Common myeloid progenitor, CD34-positive (primary cell): ENCODE measurements at regions not wholly inside any gene's neighbourhood (a gene's known extent, or its start where the extent isn't known, plus 50 kb on each side); places are given as distances from the start of the nearest gene placed in this dataset.
"Not testable (repeated sequence)": the region's sequence is repeated elsewhere in the genome, so short reads cannot be mapped to it uniquely, and the experiment has no call there.

Experiments used
- CTCF ChIA-PET: fragments of 350-600 bp; sonication (Branson Sonifier 250); formaldehyde crosslinking; loops from one replicate; lab custom pipeline; 2021; ENCODE audit warnings: antibody characterized with exemption; lab: Charles Lee
- POLR2A ChIA-PET: fragments of 350-600 bp; sonication (Branson Sonifier 250); formaldehyde crosslinking; loops from one replicate; lab custom pipeline; 2021; ENCODE audit warnings: antibody characterized with exemption; lab: Charles Lee
- DNase-seq, 3 donors: peaks; one replicate each; pipeline versions ENCODE4 v3.0.0 to v3.0.0-alpha.2; 2013
- H3K27ac ChIP-seq, 2 experiments: 1 replicate in 1 of 2; 2 replicates in 1 of 2; pipeline ENCODE4 v1.7.0; 2013; ENCODE audit warnings: inconsistent platforms in 2 of 2, low read length in 2 of 2, mild to moderate bottlenecking in 2 of 2, low read depth in 1 of 2, moderate library complexity in 1 of 2; ENCODE audit not compliant: severe bottlenecking in 2 of 2, insufficient read depth in 1 of 2, poor library complexity in 1 of 2
- H3K27me3 ChIP-seq, 5 experiments: replicated peaks in 2 of 5; 1 replicate in 3 of 5; 2 replicates in 2 of 5; pipeline versions ENCODE4 v1.6.1 to v1.7.0; 2013; ENCODE audit warnings: low read length in 4 of 5, mild to moderate bottlenecking in 2 of 5, moderate library complexity in 2 of 5, inconsistent platforms in 1 of 5; ENCODE audit not compliant: insufficient read depth in 5 of 5, control insufficient read depth in 4 of 5
- H3K36me3 ChIP-seq, 4 experiments: 1 replicate in 2 of 4; 2 replicates in 2 of 4; pipeline versions ENCODE4 v1.6.1 to v1.7.0; 2013; ENCODE audit warnings: low read length in 3 of 4, control low read depth in 1 of 4, mild to moderate bottlenecking in 1 of 4; ENCODE audit not compliant: control insufficient read depth in 4 of 4, insufficient read depth in 4 of 4
- H3K4me1 ChIP-seq, 4 experiments: 1 replicate in 3 of 4; 2 replicates in 1 of 4; pipeline versions ENCODE4 v1.6.1 to v1.7.1; 2013; ENCODE audit warnings: low read length in 3 of 4, mild to moderate bottlenecking in 3 of 4, control low read depth in 1 of 4, inconsistent platforms in 1 of 4, moderate library complexity in 1 of 4; ENCODE audit not compliant: control insufficient read depth in 4 of 4, insufficient read depth in 4 of 4; ENCODE audit errors: control extremely low read depth in 1 of 4
- H3K4me3 ChIP-seq, 7 experiments: 1 replicate in 4 of 7; 2 replicates in 3 of 7; pipeline versions ENCODE4 v1.5.1 to v1.7.0; 2013; ENCODE audit warnings: mild to moderate bottlenecking in 7 of 7, low read length in 6 of 7, moderate library complexity in 6 of 7, inconsistent platforms in 2 of 7, low read depth in 2 of 7, control low read depth in 1 of 7; ENCODE audit not compliant: insufficient read depth in 4 of 7, control insufficient read depth in 1 of 7; ENCODE audit errors: extremely low read depth in 1 of 7
- H3K9me3 ChIP-seq, 5 experiments: 1 replicate in 4 of 5; 2 replicates in 1 of 5; pipeline versions ENCODE4 v1.6.1 to v1.7.1; 2013; ENCODE audit warnings: low read length in 4 of 5, mild to moderate bottlenecking in 2 of 5, inconsistent platforms in 1 of 5, low read depth in 1 of 5, moderate library complexity in 1 of 5; ENCODE audit not compliant: control insufficient read depth in 4 of 5, insufficient read depth in 2 of 5; ENCODE audit errors: control extremely low read depth in 1 of 5
- WGBS: methylation state at CpG from one replicate; pipeline ENCODE4 v1.1.5; 2013; ENCODE audit not compliant: insufficient coverage; 5-methylcytosine and 5-hydroxymethylcytosine counted together

- H3K27me3 ChIP-seq, DNase-seq, H3K9me3 ChIP-seq, H3K27ac ChIP-seq, H3K36me3 ChIP-seq, H3K4me3 ChIP-seq, POLR2A ChIA-PET, H3K4me1 ChIP-seq, CTCF ChIA-PET: not testable (repeated sequence)
- no CpG with 5 or more reads among the region's 3 CpGs for WGBS
Observed at GRCh38 chr2:110264076-110264681, 51.8 kb upstream of the MTLN start.

DNA sequence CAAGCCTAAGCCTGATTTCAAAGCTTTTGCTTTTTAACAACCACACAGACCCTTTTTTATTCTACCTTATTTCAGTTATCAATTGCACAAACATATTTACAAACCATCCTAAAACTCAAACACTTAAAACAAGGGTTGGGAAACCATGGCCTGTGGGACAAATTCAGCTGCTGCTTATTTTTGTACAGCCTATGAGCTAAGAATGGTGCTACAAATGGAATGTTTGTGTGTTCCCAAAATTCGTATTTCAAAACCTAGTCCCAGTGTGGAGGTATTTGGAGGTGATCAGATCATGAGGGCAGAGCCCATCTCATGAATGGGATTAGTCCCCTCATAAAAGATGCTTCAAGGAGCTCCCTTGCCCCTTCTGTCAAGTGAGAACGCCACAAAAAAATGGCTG, 51.1 kb upstream of the MTLN start:
- CTCF ChIA-PET, H3K4me3 ChIP-seq, H3K36me3 ChIP-seq, H3K27me3 ChIP-seq, H3K27ac ChIP-seq, H3K4me1 ChIP-seq, POLR2A ChIA-PET, H3K9me3 ChIP-seq, DNase-seq: not testable (repeated sequence)
- no CpG with 5 or more reads among the region's 2 CpGs for WGBS
